Breast epithelium (tissue), 3 donors: ENCODE measurements at regions not wholly inside any gene's neighbourhood (a gene's known extent, or its start where the extent isn't known, plus 50 kb on each side); places are given as distances from the start of the nearest gene placed in this dataset.

ENCODE experiments used
- CTCF ChIP-seq, 3 donors: fragments of 450-650 bp; IDR thresholded peaks; one replicate each; pipeline ENCODE4 v1.5.1; 2016 to 2017; ENCODE audit warnings: antibody characterized with exemption in 3 of 3, mild to moderate bottlenecking in 3 of 3, moderate library complexity in 3 of 3
- POLR2A ChIP-seq: fragments of 450-650 bp; IDR thresholded peaks from one replicate; pipeline ENCODE4 v1.6.1; 2016; ENCODE audit warnings: antibody characterized with exemption, mild to moderate bottlenecking, moderate library complexity
- POLR2AphosphoS5 ChIP-seq, 3 donors: sonication (generic); formaldehyde crosslinking; IDR thresholded peaks; one replicate each; pipeline ENCODE4 v1.6.1; 2017; ENCODE audit warnings: antibody characterized with exemption in 3 of 3

DNA sequence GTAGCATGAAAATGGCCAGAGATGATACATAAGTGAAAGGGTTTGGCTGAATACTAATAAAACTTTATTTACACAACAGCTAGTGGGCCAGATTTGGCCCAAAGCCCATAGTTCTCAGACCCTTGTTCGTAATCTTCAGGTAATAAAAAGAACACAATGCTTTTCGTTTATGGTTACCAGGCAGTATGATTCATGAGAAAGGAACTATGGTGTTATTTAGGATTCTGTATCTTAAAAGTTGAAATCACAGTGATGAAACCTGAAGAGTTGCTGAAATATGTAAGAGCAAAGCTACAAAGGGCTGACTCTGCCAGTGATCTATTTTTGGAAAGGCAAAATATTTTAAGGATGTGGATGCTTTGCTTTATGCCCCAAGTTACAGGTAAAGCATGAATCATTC lies 192.7 kb downstream of the SMC2 start:
- TF ChIP-seq CTCF (IDR thresholded peaks at IDR 0.05) (no peak), POLR2A (no peak), POLR2AphosphoS5 (IDR thresholded peaks at IDR 0.05) (no peak)
